HepG2 (cell line): ENCODE measurements at regions not wholly inside any gene's neighbourhood (a gene's known extent, or its start where the extent isn't known, plus 50 kb on each side); places are given as distances from the start of the nearest gene placed in this dataset.

Source experiments
- ATAC-seq: fragments of 200-7000 bp; cut with Tn5 transposase; 3 replicates; pipeline ENCODE4 v1.9.1; 2020; ENCODE audit warnings: mild to moderate bottlenecking, moderate library complexity
- BruUV-seq: library from RNA; stranded (reverse); fragments of 400-500 nt; replicated peaks from 2 replicates; lab custom pipeline; 2021; lab: Mats Ljungman, UMichigan
- CTCF ChIA-PET: fragments of 300-600 bp; formaldehyde crosslinking; extraction: SDS; loops from one replicate; lab custom pipeline; 2021; ENCODE audit warnings: low total read pairs, inconsistent platforms, low intra/inter-chr PET ratio; lab: Yijun Ruan, JAX
- POLR2A ChIA-PET: fragments of 350-600 bp; sonication (Branson Sonifier 250); formaldehyde crosslinking; loops from one replicate; lab custom pipeline; 2020; ENCODE audit warnings: antibody characterized with exemption, inconsistent platforms; lab: Yijun Ruan, JAX
- DNase-seq: peaks from one replicate; pipeline ENCODE4 v3.0.0-alpha.2; 2015; ENCODE audit warnings: low spot score
- FAIRE-seq: peaks from 3 replicates; lab custom pipeline; 2011; peaks lifted over from hg19 to GRCh38; lab: Jason Lieb, UNC
- H2AFZ ChIP-seq: one replicate; pipeline ENCODE4 v1.6.1; 2011; ENCODE audit warnings: low read length, inconsistent platforms
- H3K27ac ChIP-seq: fragments of 300-600 bp; 3 replicates; pipeline ENCODE4 v1.8.0; 2011; ENCODE audit warnings: mixed run types, mild to moderate bottlenecking, mixed read lengths, low read length, inconsistent platforms; ENCODE audit not compliant: insufficient read depth; ENCODE audit errors: extremely low read length
- H3K27me3 ChIP-seq, 2 experiments: fragments of 200-600 bp in 1 of 2; 2 replicates in 1 of 2; 3 replicates in 1 of 2; pipeline versions ENCODE4 v1.6.0 to v1.8.0; 2011; ENCODE audit warnings: low read length in 2 of 2, mild to moderate bottlenecking in 2 of 2, moderate library complexity in 2 of 2, inconsistent platforms in 1 of 2; ENCODE audit not compliant: insufficient read depth in 2 of 2, control insufficient read depth in 1 of 2
- H3K36me3 ChIP-seq, 2 experiments: fragments of 200-600 bp in 1 of 2; replicated peaks in 1 of 2; 2 replicates in 1 of 2; 3 replicates in 1 of 2; pipeline versions ENCODE4 v1.5.1 to v1.8.0; 2011; ENCODE audit warnings: low read length in 2 of 2, inconsistent platforms in 1 of 2; ENCODE audit not compliant: insufficient read depth in 2 of 2, control insufficient read depth in 1 of 2
- H3K4me1 ChIP-seq: 2 replicates; pipeline ENCODE4 v1.5.1; 2012; ENCODE audit warnings: low read length, inconsistent platforms; ENCODE audit not compliant: insufficient read depth
- H3K4me2 ChIP-seq: 2 replicates; pipeline ENCODE4 v1.6.0; 2011; ENCODE audit warnings: low read depth, low read length, inconsistent platforms
- H3K4me3 ChIP-seq, 3 experiments: fragments of 200-600 bp in 1 of 3; sonication (generic), shearing (Covaris generic) in 1 of 3; replicated peaks in 1 of 3; 2 replicates each; pipeline ENCODE4 v1.5.1; 2011 to 2016; ENCODE audit warnings: low read length in 3 of 3, inconsistent platforms in 2 of 3, low read depth in 2 of 3, mild to moderate bottlenecking in 2 of 3, control low read depth in 1 of 3, mixed read lengths in 1 of 3; ENCODE audit not compliant: insufficient read depth in 1 of 3
- H3K79me2 ChIP-seq: one replicate; pipeline ENCODE4 v1.6.1; 2011; ENCODE audit warnings: low read length, inconsistent platforms; ENCODE audit not compliant: insufficient read depth
- H3K9ac ChIP-seq: 2 replicates; pipeline ENCODE4 v1.6.0; 2011; ENCODE audit warnings: mild to moderate bottlenecking, low read depth, low read length, inconsistent platforms; ENCODE audit not compliant: insufficient read depth
- H3K9me3 ChIP-seq: 2 replicates; pipeline ENCODE4 v1.5.1; 2012; ENCODE audit warnings: mild to moderate bottlenecking, low read length
- H4K20me1 ChIP-seq: 2 replicates; pipeline ENCODE4 v1.6.0; 2011; ENCODE audit warnings: inconsistent platforms, mild to moderate bottlenecking, low read length, moderate library complexity; ENCODE audit not compliant: insufficient read depth
- GTF3A ChIP-seq: sonication (generic); formaldehyde crosslinking; conservative IDR thresholded peaks from 2 replicates; pipeline ENCODE4 v1.4.0; 2020; ENCODE audit warnings: mild to moderate bottlenecking, missing genetic modification reagents
- HMG20A ChIP-seq: IDR thresholded peaks from 2 replicates; pipeline ENCODE4 v1.6.1; 2016; ENCODE audit warnings: borderline replicate concordance
- HNRNPLL ChIP-seq: fragments of 200-400 bp; formaldehyde crosslinking; IDR thresholded peaks from 2 replicates; pipeline ENCODE4 v1.6.1; 2017; ENCODE audit warnings: mild to moderate bottlenecking, low read depth, low read length; ENCODE audit not compliant: poor library complexity, severe bottlenecking
- IKZF4 ChIP-seq: sonication (generic); formaldehyde crosslinking; IDR thresholded peaks from 2 replicates; pipeline ENCODE4 v1.5.1; 2020; ENCODE audit warnings: borderline replicate concordance, mild to moderate bottlenecking, low read depth, missing genetic modification reagents; ENCODE audit errors: not compliant biosample characterization
- NFE2 ChIP-seq: sonication (generic); formaldehyde crosslinking; IDR thresholded peaks from 2 replicates; pipeline ENCODE4 v1.4.0; 2020; ENCODE audit warnings: missing genetic modification reagents
- SMARCC2 ChIP-seq: fragments of 450-650 bp; IDR thresholded peaks from 2 replicates; pipeline ENCODE4 v1.6.1; 2017; ENCODE audit warnings: antibody characterized with exemption, mild to moderate bottlenecking
- ZBTB8A ChIP-seq: sonication (generic); formaldehyde crosslinking; IDR thresholded peaks from 2 replicates; pipeline ENCODE4 v1.4.0; 2020; ENCODE audit warnings: mild to moderate bottlenecking, low read depth, missing genetic modification reagents, borderline replicate concordance
- ZNF501 ChIP-seq: sonication (generic); formaldehyde crosslinking; IDR thresholded peaks from 2 replicates; pipeline ENCODE4 v1.5.1; 2020; ENCODE audit warnings: mild to moderate bottlenecking, moderate library complexity, missing genetic modification reagents
- ZNF709 ChIP-seq: sonication (generic); formaldehyde crosslinking; IDR thresholded peaks from 2 replicates; pipeline ENCODE4 v1.5.0; 2020; ENCODE audit warnings: mild to moderate bottlenecking, missing genetic modification reagents
- ZNF792 ChIP-seq: IDR thresholded peaks from 2 replicates; pipeline ENCODE4 v1.6.1; 2016
- WGBS: methylation state at CpG from one replicate; pipeline ENCODE4 v1.1.6; 2017; ENCODE audit warnings: low lambda C conversion rate; 5-methylcytosine and 5-hydroxymethylcytosine counted together
- in situ Hi-C: cut with HindIII; loops from 2 replicates; pipeline ENCODE4 v1.10.0; 2017; ENCODE audit warnings: low pct_unique_long_range_greater_than_20kb; ENCODE audit not compliant: extremely low pct_ligation_motif_present
- intact Hi-C: fragments of 100-400 bp; cut with micrococcal nuclease; formaldehyde crosslinking; loops from one replicate; pipeline ENCODE4 v1.10.0; 2022; ENCODE audit not compliant: unreplicated experiment
- TF ChIP-seq, protein P1 (sequence below): sonication (generic); formaldehyde crosslinking; IDR thresholded peaks from 2 replicates; pipeline ENCODE4 v1.4.0; 2020; ENCODE audit warnings: missing genetic modification reagents
- TF ChIP-seq, protein P2 (sequence below): sonication (generic); formaldehyde crosslinking; IDR thresholded peaks from 2 replicates; pipeline ENCODE4 v1.5.1; 2020; ENCODE audit warnings: mild to moderate bottlenecking, moderate library complexity, missing genetic modification reagents
- TF ChIP-seq, protein P3 (sequence below): sonication (generic); formaldehyde crosslinking; IDR thresholded peaks from 2 replicates; pipeline ENCODE4 v1.5.1; 2020; ENCODE audit warnings: missing genetic modification reagents, mild to moderate bottlenecking, borderline replicate concordance
- TF ChIP-seq, protein P4 (sequence below): sonication (generic); formaldehyde crosslinking; IDR thresholded peaks from 2 replicates; pipeline ENCODE4 v1.4.0; 2020; ENCODE audit warnings: missing genetic modification reagents

DNA sequence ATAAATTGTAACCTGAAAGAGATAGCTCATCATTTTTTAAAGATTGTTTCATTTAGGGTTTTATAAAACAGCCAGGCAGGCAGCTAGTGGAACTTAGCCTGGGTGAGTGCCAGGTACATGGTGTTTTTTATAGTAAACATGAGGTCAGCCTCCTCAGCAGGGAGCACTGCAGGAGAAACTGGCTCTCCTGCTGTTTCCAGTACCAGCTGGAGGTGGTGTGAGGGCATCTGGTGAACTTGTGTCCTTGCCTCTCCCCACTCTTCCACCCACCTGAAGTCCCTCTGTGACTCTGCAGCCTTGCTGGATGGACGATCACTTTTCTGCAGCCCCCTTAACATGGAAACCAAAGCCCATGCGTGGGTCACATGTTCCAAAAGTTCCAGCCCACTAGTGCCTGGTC is 128.4 kb downstream of the FAM174B start:
- no peak for FAIRE-seq
- H3K27ac ChIP-seq, result no peak overlapping the region
- no peaks in the 10 kb centered on the region for H3K4me1 ChIP-seq
- H3K36me3 ChIP-seq, result no peaks in the 10 kb centered on the region
- H3K9ac ChIP-seq, result no peak overlapping the region
- TF ChIP-seq, protein P1, sequence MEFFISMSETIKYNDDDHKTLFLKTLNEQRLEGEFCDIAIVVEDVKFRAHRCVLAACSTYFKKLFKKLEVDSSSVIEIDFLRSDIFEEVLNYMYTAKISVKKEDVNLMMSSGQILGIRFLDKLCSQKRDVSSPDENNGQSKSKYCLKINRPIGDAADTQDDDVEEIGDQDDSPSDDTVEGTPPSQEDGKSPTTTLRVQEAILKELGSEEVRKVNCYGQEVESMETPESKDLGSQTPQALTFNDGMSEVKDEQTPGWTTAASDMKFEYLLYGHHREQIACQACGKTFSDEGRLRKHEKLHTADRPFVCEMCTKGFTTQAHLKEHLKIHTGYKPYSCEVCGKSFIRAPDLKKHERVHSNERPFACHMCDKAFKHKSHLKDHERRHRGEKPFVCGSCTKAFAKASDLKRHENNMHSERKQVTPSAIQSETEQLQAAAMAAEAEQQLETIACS (CRISPR knock-in tag), result no peak
- no peak for TF ChIP-seq ZNF792 (CRISPR knock-in tag)
- no peak for TF ChIP-seq GTF3A (CRISPR knock-in tag)
- TF ChIP-seq, protein P2, sequence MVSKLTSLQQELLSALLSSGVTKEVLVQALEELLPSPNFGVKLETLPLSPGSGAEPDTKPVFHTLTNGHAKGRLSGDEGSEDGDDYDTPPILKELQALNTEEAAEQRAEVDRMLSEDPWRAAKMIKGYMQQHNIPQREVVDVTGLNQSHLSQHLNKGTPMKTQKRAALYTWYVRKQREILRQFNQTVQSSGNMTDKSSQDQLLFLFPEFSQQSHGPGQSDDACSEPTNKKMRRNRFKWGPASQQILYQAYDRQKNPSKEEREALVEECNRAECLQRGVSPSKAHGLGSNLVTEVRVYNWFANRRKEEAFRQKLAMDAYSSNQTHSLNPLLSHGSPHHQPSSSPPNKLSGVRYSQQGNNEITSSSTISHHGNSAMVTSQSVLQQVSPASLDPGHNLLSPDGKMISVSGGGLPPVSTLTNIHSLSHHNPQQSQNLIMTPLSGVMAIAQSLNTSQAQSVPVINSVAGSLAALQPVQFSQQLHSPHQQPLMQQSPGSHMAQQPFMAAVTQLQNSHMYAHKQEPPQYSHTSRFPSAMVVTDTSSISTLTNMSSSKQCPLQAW (CRISPR knock-in tag), result no peak
- no peak for TF ChIP-seq ZNF709 (CRISPR knock-in tag)
- no peak for TF ChIP-seq SMARCC2
- TF ChIP-seq, protein P3, sequence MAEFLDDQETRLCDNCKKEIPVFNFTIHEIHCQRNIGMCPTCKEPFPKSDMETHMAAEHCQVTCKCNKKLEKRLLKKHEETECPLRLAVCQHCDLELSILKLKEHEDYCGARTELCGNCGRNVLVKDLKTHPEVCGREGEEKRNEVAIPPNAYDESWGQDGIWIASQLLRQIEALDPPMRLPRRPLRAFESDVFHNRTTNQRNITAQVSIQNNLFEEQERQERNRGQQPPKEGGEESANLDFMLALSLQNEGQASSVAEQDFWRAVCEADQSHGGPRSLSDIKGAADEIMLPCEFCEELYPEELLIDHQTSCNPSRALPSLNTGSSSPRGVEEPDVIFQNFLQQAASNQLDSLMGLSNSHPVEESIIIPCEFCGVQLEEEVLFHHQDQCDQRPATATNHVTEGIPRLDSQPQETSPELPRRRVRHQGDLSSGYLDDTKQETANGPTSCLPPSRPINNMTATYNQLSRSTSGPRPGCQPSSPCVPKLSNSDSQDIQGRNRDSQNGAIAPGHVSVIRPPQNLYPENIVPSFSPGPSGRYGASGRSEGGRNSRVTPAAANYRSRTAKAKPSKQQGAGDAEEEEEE (CRISPR knock-in tag), result no peak
- no peak for TF ChIP-seq IKZF4
- TF ChIP-seq HNRNPLL, result no peak
- no peak for TF ChIP-seq ZBTB8A (CRISPR knock-in tag)
- no peak for TF ChIP-seq HMG20A (CRISPR knock-in tag)
- TF ChIP-seq, protein P4, sequence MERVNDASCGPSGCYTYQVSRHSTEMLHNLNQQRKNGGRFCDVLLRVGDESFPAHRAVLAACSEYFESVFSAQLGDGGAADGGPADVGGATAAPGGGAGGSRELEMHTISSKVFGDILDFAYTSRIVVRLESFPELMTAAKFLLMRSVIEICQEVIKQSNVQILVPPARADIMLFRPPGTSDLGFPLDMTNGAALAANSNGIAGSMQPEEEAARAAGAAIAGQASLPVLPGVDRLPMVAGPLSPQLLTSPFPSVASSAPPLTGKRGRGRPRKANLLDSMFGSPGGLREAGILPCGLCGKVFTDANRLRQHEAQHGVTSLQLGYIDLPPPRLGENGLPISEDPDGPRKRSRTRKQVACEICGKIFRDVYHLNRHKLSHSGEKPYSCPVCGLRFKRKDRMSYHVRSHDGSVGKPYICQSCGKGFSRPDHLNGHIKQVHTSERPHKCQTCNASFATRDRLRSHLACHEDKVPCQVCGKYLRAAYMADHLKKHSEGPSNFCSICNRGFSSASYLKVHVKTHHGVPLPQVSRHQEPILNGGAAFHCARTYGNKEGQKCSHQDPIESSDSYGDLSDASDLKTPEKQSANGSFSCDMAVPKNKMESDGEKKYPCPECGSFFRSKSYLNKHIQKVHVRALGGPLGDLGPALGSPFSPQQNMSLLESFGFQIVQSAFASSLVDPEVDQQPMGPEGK, result no peak
- TF ChIP-seq ZNF501, result no peak
- TF ChIP-seq NFE2 (CRISPR knock-in tag), result no peak
- TF ChIP-seq, all 625 proteins: peak for 0
- Histone ChIP-seq H3K4me3 (no peak overlapping the region), H3K4me2 (no peak overlapping the region), H3K27me3 (no peaks in the 10 kb centered on the region), H2AFZ (no peak overlapping the region), H3K79me2 (no peaks in the 10 kb centered on the region), H3K9me3 (no peaks in the 10 kb centered on the region), H4K20me1 (no peaks in the 10 kb centered on the region)
- ChIA-PET POLR2A (no interaction called here), CTCF (no interaction called here)
- ATAC-seq, result no peak
- WGBS, result 0% methylated on average over 1 of the region's 2 CpGs
- in situ Hi-C loops (loop anchor here (10.0 kb wide), 1 partner anchor 188 kb away; no protein-coding TSS in a partner anchor), intact Hi-C loops (no loop called here)
- BruUV-seq, result no TSS peak
- no peak for DNase-seq
